ENCODE measurements at regions not wholly inside any gene's neighbourhood (a gene's known extent, or its start where the extent isn't known, plus 50 kb on each side); places are given as distances from the start of the nearest gene placed in this dataset.

- H3K4me1 ChIP-seq (ENCODE audit: control insufficient read depth in 1 of 2, insufficient read depth in 2 of 2, low read depth in 1 of 2, low read length in 1 of 2): no peaks in the 10 kb centered on the region
- no peak overlapping the region for H3K4me2 ChIP-seq
- no peaks in the 10 kb centered on the region for H3K27me3 ChIP-seq (ENCODE audit: insufficient read depth)
- H3F3A ChIP-seq (replicated peaks; ENCODE audit: insufficient read depth): no peaks in the 10 kb centered on the region
- DNase-seq: no peak
- no peaks in the 10 kb centered on the region for H3K9me3 ChIP-seq
- no peak overlapping the region for H3K27ac ChIP-seq (ENCODE audit: low read depth in 2 of 2, low read length in 1 of 2)
- H3K9me2 ChIP-seq: no peaks in the 10 kb centered on the region
- no peak for TF ChIP-seq ELF1 (IDR thresholded peaks at IDR 0.05)
- no peak for TF ChIP-seq TCF12 (IDR thresholded peaks at IDR 0.05)
- TF ChIP-seq, protein P1, sequence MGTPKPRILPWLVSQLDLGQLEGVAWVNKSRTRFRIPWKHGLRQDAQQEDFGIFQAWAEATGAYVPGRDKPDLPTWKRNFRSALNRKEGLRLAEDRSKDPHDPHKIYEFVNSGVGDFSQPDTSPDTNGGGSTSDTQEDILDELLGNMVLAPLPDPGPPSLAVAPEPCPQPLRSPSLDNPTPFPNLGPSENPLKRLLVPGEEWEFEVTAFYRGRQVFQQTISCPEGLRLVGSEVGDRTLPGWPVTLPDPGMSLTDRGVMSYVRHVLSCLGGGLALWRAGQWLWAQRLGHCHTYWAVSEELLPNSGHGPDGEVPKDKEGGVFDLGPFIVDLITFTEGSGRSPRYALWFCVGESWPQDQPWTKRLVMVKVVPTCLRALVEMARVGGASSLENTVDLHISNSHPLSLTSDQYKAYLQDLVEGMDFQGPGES (IDR thresholded peaks at IDR 0.05; ENCODE audit: low read depth, low read length): no peak
- TF ChIP-seq USF1 (IDR thresholded peaks at IDR 0.05; ENCODE audit: borderline replicate concordance, low read depth): no peak
- no peak for TF ChIP-seq SIN3A (IDR thresholded peaks at IDR 0.05; ENCODE audit: borderline replicate concordance, low read depth, low read length)
- no peak for TF ChIP-seq NFIC (IDR thresholded peaks at IDR 0.05; ENCODE audit: borderline replicate concordance)
- TF ChIP-seq MEF2A (IDR thresholded peaks at IDR 0.05; ENCODE audit: borderline replicate concordance, low read depth): no peak
- TF ChIP-seq, protein P2, sequence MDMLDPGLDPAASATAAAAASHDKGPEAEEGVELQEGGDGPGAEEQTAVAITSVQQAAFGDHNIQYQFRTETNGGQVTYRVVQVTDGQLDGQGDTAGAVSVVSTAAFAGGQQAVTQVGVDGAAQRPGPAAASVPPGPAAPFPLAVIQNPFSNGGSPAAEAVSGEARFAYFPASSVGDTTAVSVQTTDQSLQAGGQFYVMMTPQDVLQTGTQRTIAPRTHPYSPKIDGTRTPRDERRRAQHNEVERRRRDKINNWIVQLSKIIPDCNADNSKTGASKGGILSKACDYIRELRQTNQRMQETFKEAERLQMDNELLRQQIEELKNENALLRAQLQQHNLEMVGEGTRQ (IDR thresholded peaks at IDR 0.05; ENCODE audit: borderline replicate concordance, low read depth, low read length): no peak
- no peak for TF ChIP-seq TEAD4 (IDR thresholded peaks at IDR 0.05; ENCODE audit: borderline replicate concordance, insufficient read depth)
- no peak for TF ChIP-seq FOXM1 (IDR thresholded peaks at IDR 0.05; ENCODE audit: low read depth)
- TF ChIP-seq RXRA (IDR thresholded peaks at IDR 0.05; ENCODE audit: borderline replicate concordance, low read depth): no peak
- no peaks in the 10 kb centered on the region for H4K20me1 ChIP-seq (ENCODE audit: insufficient read depth)
- H3K9ac ChIP-seq: no peak overlapping the region
- H2AFZ ChIP-seq (ENCODE audit: low read depth): no peak overlapping the region
- no peak overlapping the region for H3K4me3 ChIP-seq (ENCODE audit: low read depth in 2 of 2, low read length in 1 of 2)
- ChIA-PET CTCF (no interaction called here), POLR2A (no interaction called here)
- WGBS (ENCODE audit: low lambda C conversion rate): 63% methylated on average over 5 of the region's 5 CpGs
- no peaks in the 10 kb centered on the region for H3K79me2 ChIP-seq (ENCODE audit: insufficient read depth)
- no peaks in the 10 kb centered on the region for H3K36me3 ChIP-seq (replicated peaks in 1 of 2; ENCODE audit: control insufficient read depth in 1 of 2, insufficient read depth in 2 of 2, low read length in 1 of 2)
Observed at GRCh38 chr10:59027975-59028655, 148.3 kb upstream of the PHYHIPL start.

DNA sequence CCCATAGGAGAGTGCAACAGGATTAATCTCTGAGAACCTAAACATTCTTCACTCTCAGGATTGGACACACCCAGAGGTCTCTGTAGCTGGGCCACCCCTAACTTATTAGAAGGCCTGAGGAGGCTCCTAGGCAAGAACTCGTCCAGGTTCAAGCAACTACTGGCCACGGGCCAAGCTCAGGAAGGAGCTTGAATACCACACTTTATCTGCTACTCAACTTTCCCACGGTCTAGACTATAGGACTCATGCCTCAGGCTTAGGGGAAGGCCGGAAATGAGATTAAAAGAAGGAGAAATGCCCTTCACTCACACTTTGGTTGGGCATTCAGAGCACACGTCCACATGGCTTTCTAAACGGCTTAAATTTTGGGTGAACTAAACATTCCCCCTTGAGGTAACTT lies 142.8 kb upstream of the PHYHIPL start:
- H2AFZ ChIP-seq (ENCODE audit: low read depth): no peak overlapping the region

More for the DNA sequence above, 142.8 kb upstream of the PHYHIPL start:
- Histone ChIP-seq H3F3A (replicated peaks; ENCODE audit: insufficient read depth) (no peaks in the 10 kb centered on the region), H3K9me3 (no peaks in the 10 kb centered on the region), H3K27me3 (ENCODE audit: insufficient read depth) (no peaks in the 10 kb centered on the region), H3K4me3 (ENCODE audit: low read depth in 2 of 2, low read length in 1 of 2) (no peak overlapping the region), H3K4me2 (no peak overlapping the region), H3K9me2 (no peaks in the 10 kb centered on the region), H3K79me2 (ENCODE audit: insufficient read depth) (no peaks in the 10 kb centered on the region), H3K9ac (no peak overlapping the region), H3K27ac (ENCODE audit: low read depth in 2 of 2, low read length in 1 of 2) (no peak overlapping the region), H3K4me1 (ENCODE audit: control insufficient read depth in 1 of 2, insufficient read depth in 2 of 2, low read depth in 1 of 2, low read length in 1 of 2) (no peaks in the 10 kb centered on the region), H3K36me3 (replicated peaks in 1 of 2; ENCODE audit: control insufficient read depth in 1 of 2, insufficient read depth in 2 of 2, low read length in 1 of 2) (no peaks in the 10 kb centered on the region), H4K20me1 (ENCODE audit: insufficient read depth) (no peaks in the 10 kb centered on the region)
- POLR2A ChIA-PET: no interaction called here
- WGBS (ENCODE audit: low lambda C conversion rate): 38% methylated on average over 6 of the region's 6 CpGs
- DNase-seq: no peak
- no peak for TF ChIP-seq REST (IDR thresholded peaks at IDR 0.05; ENCODE audit: low read depth, low read length)
- CTCF ChIA-PET: interaction anchor here (0.9 kb wide), 1 partner anchor 192 kb away, joined by 3 read pairs; no protein-coding TSS in a partner anchor
